ENCODE measurements at regions not wholly inside any gene's neighbourhood (a gene's known extent, or its start where the extent isn't known, plus 50 kb on each side); places are given as distances from the start of the nearest gene placed in this dataset.
"Not testable (repeated sequence)": the region's sequence is repeated elsewhere in the genome, so short reads cannot be mapped to it uniquely, and the experiment has no call there.

- no peaks in the 10 kb centered on the region for H3K4me1 ChIP-seq (ENCODE audit: insufficient read depth, insufficient read length)
- H3K9me3 ChIP-seq (ENCODE audit: insufficient read depth, low read length) = no peaks in the 10 kb centered on the region
- no peak for DNase-seq (ENCODE audit: low read depth, low spot score)
- no peak overlapping the region for H3K4me3 ChIP-seq (ENCODE audit: insufficient read length, low read depth)
- TF ChIP-seq SUZ12 (IDR thresholded peaks at IDR 0.05; ENCODE audit: extremely low read depth, insufficient read depth, insufficient read length) (no peak), ZNF274 (IDR thresholded peaks at IDR 0.05; ENCODE audit: low read depth, low read length) (no peak), YY1 (IDR thresholded peaks at IDR 0.05; ENCODE audit: insufficient read depth, insufficient read length) (no peak)
- no peaks in the 10 kb centered on the region for H3K36me3 ChIP-seq (ENCODE audit: insufficient read depth, insufficient read length, low read length)
- H3K27me3 ChIP-seq (ENCODE audit: insufficient read depth, insufficient read length) = no peaks in the 10 kb centered on the region
- H3K9ac ChIP-seq (ENCODE audit: insufficient read length, low read depth) = no peak overlapping the region
Measured at GRCh38 chr6:140274548-140274947, 900.1 kb upstream of the CITED2 start.

- Histone ChIP-seq H3K9ac (ENCODE audit: insufficient read length, low read depth) (no peak overlapping the region), H3K4me3 (ENCODE audit: insufficient read length, low read depth) (no peak overlapping the region), H3K27me3 (ENCODE audit: insufficient read depth, insufficient read length) (no peaks in the 10 kb centered on the region), H3K36me3 (ENCODE audit: insufficient read depth, insufficient read length, low read length) (no peaks in the 10 kb centered on the region), H3K4me1 (ENCODE audit: insufficient read depth, insufficient read length) (no peaks in the 10 kb centered on the region), H3K9me3 (ENCODE audit: insufficient read depth, low read length) (no peaks in the 10 kb centered on the region)
- TF ChIP-seq SUZ12 (IDR thresholded peaks at IDR 0.05; ENCODE audit: extremely low read depth, insufficient read depth, insufficient read length) = no peak
- no peak for TF ChIP-seq YY1 (IDR thresholded peaks at IDR 0.05; ENCODE audit: insufficient read depth, insufficient read length)
- no peak for TF ChIP-seq ZNF274 (IDR thresholded peaks at IDR 0.05; ENCODE audit: low read depth, low read length)
- DNase-seq (ENCODE audit: low read depth, low spot score) = no peak
Measured at GRCh38 chr6:140271759-140272377, 897.4 kb upstream of the CITED2 start.

- H3K9ac ChIP-seq (ENCODE audit: insufficient read length, low read depth) = no peak overlapping the region
- no peak overlapping the region for H3K4me3 ChIP-seq (ENCODE audit: insufficient read length, low read depth)
- H3K36me3 ChIP-seq (ENCODE audit: insufficient read depth, insufficient read length, low read length) = no peaks in the 10 kb centered on the region
- H3K9me3 ChIP-seq (ENCODE audit: insufficient read depth, low read length) = no peaks in the 10 kb centered on the region
- DNase-seq (ENCODE audit: low read depth, low spot score) = no peak
- no peaks in the 10 kb centered on the region for H3K4me1 ChIP-seq (ENCODE audit: insufficient read depth, insufficient read length)
- TF ChIP-seq YY1 (IDR thresholded peaks at IDR 0.05; ENCODE audit: insufficient read depth, insufficient read length) = no peak
- no peak for TF ChIP-seq ZNF274 (IDR thresholded peaks at IDR 0.05; ENCODE audit: low read depth, low read length)
- no peak for TF ChIP-seq SUZ12 (IDR thresholded peaks at IDR 0.05; ENCODE audit: extremely low read depth, insufficient read depth, insufficient read length)
- no peaks in the 10 kb centered on the region for H3K27me3 ChIP-seq (ENCODE audit: insufficient read depth, insufficient read length)
Measured at GRCh38 chr6:140269591-140270165, 895.2 kb upstream of the CITED2 start.

- no peak overlapping the region for H3K9ac ChIP-seq (ENCODE audit: insufficient read length, low read depth)
- no peaks in the 10 kb centered on the region for H3K36me3 ChIP-seq (ENCODE audit: insufficient read depth, insufficient read length, low read length)
- H3K4me1 ChIP-seq (ENCODE audit: insufficient read depth, insufficient read length) = no peaks in the 10 kb centered on the region
- no peaks in the 10 kb centered on the region for H3K9me3 ChIP-seq (ENCODE audit: insufficient read depth, low read length)
- TF ChIP-seq YY1 (IDR thresholded peaks at IDR 0.05; ENCODE audit: insufficient read depth, insufficient read length) (no peak), SUZ12 (IDR thresholded peaks at IDR 0.05; ENCODE audit: extremely low read depth, insufficient read depth, insufficient read length) (no peak), ZNF274 (IDR thresholded peaks at IDR 0.05; ENCODE audit: low read depth, low read length) (no peak)
- H3K27me3 ChIP-seq (ENCODE audit: insufficient read depth, insufficient read length) = no peaks in the 10 kb centered on the region
- H3K4me3 ChIP-seq (ENCODE audit: insufficient read length, low read depth) = no peak overlapping the region
- no peak for DNase-seq (ENCODE audit: low read depth, low spot score)
Measured at GRCh38 chr6:140264431-140264830, 890.0 kb upstream of the CITED2 start.

GRCh38 chr6:140258302-140258701 lies 883.9 kb upstream of the CITED2 start:
- not testable (repeated sequence) for DNase-seq (ENCODE audit: low read depth, low spot score)

GRCh38 chr6:140256248-140256647 lies 881.8 kb upstream of the CITED2 start:
- H3K36me3 ChIP-seq (ENCODE audit: insufficient read depth, insufficient read length, low read length) = no peaks in the 10 kb centered on the region
- TF ChIP-seq YY1 (IDR thresholded peaks at IDR 0.05; ENCODE audit: insufficient read depth, insufficient read length) (no peak), ZNF274 (IDR thresholded peaks at IDR 0.05; ENCODE audit: low read depth, low read length) (no peak), SUZ12 (IDR thresholded peaks at IDR 0.05; ENCODE audit: extremely low read depth, insufficient read depth, insufficient read length) (no peak)
- H3K4me3 ChIP-seq (ENCODE audit: insufficient read length, low read depth) = no peak overlapping the region
- H3K9ac ChIP-seq (ENCODE audit: insufficient read length, low read depth) = no peak overlapping the region
- no peaks in the 10 kb centered on the region for H3K27me3 ChIP-seq (ENCODE audit: insufficient read depth, insufficient read length)
- H3K9me3 ChIP-seq (ENCODE audit: insufficient read depth, low read length) = 0 out of 2 replicates have a peak, but pooled peaks cover 4% of the 10 kb centered on the region
- H3K4me1 ChIP-seq (ENCODE audit: insufficient read depth, insufficient read length) = no peaks in the 10 kb centered on the region
- DNase-seq (ENCODE audit: low read depth, low spot score) = no peak

More at GRCh38 chr6:140258302-140258701, 883.9 kb upstream of the CITED2 start:
- not testable (repeated sequence) for H3K36me3 ChIP-seq (ENCODE audit: insufficient read depth, insufficient read length, low read length); H3K4me3 ChIP-seq (ENCODE audit: insufficient read length, low read depth); H3K9ac ChIP-seq (ENCODE audit: insufficient read length, low read depth); H3K27me3 ChIP-seq (ENCODE audit: insufficient read depth, insufficient read length); H3K4me1 ChIP-seq (ENCODE audit: insufficient read depth, insufficient read length); H3K9me3 ChIP-seq (ENCODE audit: insufficient read depth, low read length)

- Histone ChIP-seq H3K9ac (ENCODE audit: insufficient read length, low read depth) (no peak overlapping the region), H3K27me3 (ENCODE audit: insufficient read depth, insufficient read length) (no peaks in the 10 kb centered on the region), H3K36me3 (ENCODE audit: insufficient read depth, insufficient read length, low read length) (no peaks in the 10 kb centered on the region), H3K9me3 (ENCODE audit: insufficient read depth, low read length) (0 out of 2 replicates have a peak, but pooled peaks cover 4% of the 10 kb centered on the region), H3K4me1 (ENCODE audit: insufficient read depth, insufficient read length) (no peaks in the 10 kb centered on the region), H3K4me3 (ENCODE audit: insufficient read length, low read depth) (no peak overlapping the region)
- no peak for DNase-seq (ENCODE audit: low read depth, low spot score)
- TF ChIP-seq SUZ12 (IDR thresholded peaks at IDR 0.05; ENCODE audit: extremely low read depth, insufficient read depth, insufficient read length) (no peak), ZNF274 (IDR thresholded peaks at IDR 0.05; ENCODE audit: low read depth, low read length) (no peak), YY1 (IDR thresholded peaks at IDR 0.05; ENCODE audit: insufficient read depth, insufficient read length) (no peak)
Measured at GRCh38 chr6:140253096-140253495, 878.6 kb upstream of the CITED2 start.
